ENCODE measurements at regions not wholly inside any gene's neighbourhood (a gene's known extent, or its start where the extent isn't known, plus 50 kb on each side); places are given as distances from the start of the nearest gene placed in this dataset.

GRCh38 chr3:128545120-128545752 is 52.2 kb upstream of the GATA2 start:
- TF ChIP-seq CTCF (IDR thresholded peaks at IDR 0.05) (no peak), POLR2AphosphoS5 (IDR thresholded peaks at IDR 0.05) (no peak), POLR2A (IDR thresholded peaks at IDR 0.05) (no peak)

Data from gastroesophageal sphincter (tissue), 3 donors.